ENCODE measurements at regions not wholly inside any gene's neighbourhood (a gene's known extent, or its start where the extent isn't known, plus 50 kb on each side); places are given as distances from the start of the nearest gene placed in this dataset.

- 91 to 92% methylated on average over 1 of the region's 1 CpG for WGBS, 2 donors
- ATAC-seq: no peak
- intact Hi-C loops (cut with DNase I): no loop called here
These were observed 613.6 kb upstream of the KLF4 start for GRCh38 chr9:108103046-108103693.

GRCh38 chr9:108101410-108101809, 611.8 kb upstream of the KLF4 start:
- WGBS, 2 donors: 56 to 61% methylated on average over 1 of the region's 1 CpG
- Histone ChIP-seq H3K9me3 (no peaks in the 10 kb centered on the region), H3K4me1 (peaks cover 0 to 3% (median 0%) of the 10 kb centered on the region in 9 donors), H3K27ac (no peak overlapping the region), H3K4me3 (no peak overlapping the region), H3K36me3 (no peaks in the 10 kb centered on the region), H3K27me3 (no peaks in the 10 kb centered on the region)
- DNase-seq (no peak), ATAC-seq (no peak)
- no peak for TF ChIP-seq CTCF (IDR thresholded peaks at IDR 0.05)
- intact Hi-C loops (cut with DNase I): no loop called here

More at GRCh38 chr9:108103046-108103693, 613.6 kb upstream of the KLF4 start:
- no peaks in the 10 kb centered on the region for H3K27me3 ChIP-seq
- no peaks in the 10 kb centered on the region for H3K36me3 ChIP-seq
- no peak for DNase-seq
- peaks cover 0 to 3% (median 0%) of the 10 kb centered on the region in 9 donors for H3K4me1 ChIP-seq
- H3K27ac ChIP-seq: no peak overlapping the region
- no peaks in the 10 kb centered on the region for H3K9me3 ChIP-seq
- TF ChIP-seq CTCF (IDR thresholded peaks at IDR 0.05): no peak
- H3K4me3 ChIP-seq: no peak overlapping the region

- intact Hi-C loops (cut with DNase I): no loop called here
- Histone ChIP-seq H3K4me1 (peaks cover 0 to 3% (median 0%) of the 10 kb centered on the region in 9 donors), H3K27ac (no peak overlapping the region), H3K9me3 (no peaks in the 10 kb centered on the region), H3K27me3 (no peaks in the 10 kb centered on the region), H3K36me3 (no peaks in the 10 kb centered on the region), H3K4me3 (no peak overlapping the region)
- ATAC-seq (no peak), DNase-seq (no peak)
- TF ChIP-seq CTCF (IDR thresholded peaks at IDR 0.05): no peak
- WGBS, 2 donors: 46 to 63% methylated on average over 6 of the region's 6 CpGs
These were observed 611.0 kb upstream of the KLF4 start for GRCh38 chr9:108100571-108100970.

- WGBS, 2 donors: 80 to 85% methylated on average over 3 of the region's 3 CpGs
- TF ChIP-seq CTCF (IDR thresholded peaks at IDR 0.05): no peak
- H3K4me1 ChIP-seq: peaks cover 0 to 3% (median 0%) of the 10 kb centered on the region in 9 donors
- H3K27ac ChIP-seq: no peak overlapping the region
- intact Hi-C loops (cut with DNase I): loop anchor here in 1 of 10 donors (10.0 kb wide), 1 partner anchor 265 kb away; no protein-coding TSS in a partner anchor
- no peak overlapping the region for H3K4me3 ChIP-seq
- ATAC-seq (no peak), DNase-seq (no peak)
- no peaks in the 10 kb centered on the region for H3K27me3 ChIP-seq
- H3K9me3 ChIP-seq: no peaks in the 10 kb centered on the region
- no peaks in the 10 kb centered on the region for H3K36me3 ChIP-seq
These were observed 610.3 kb upstream of the KLF4 start for GRCh38 chr9:108099854-108100253.

All from heart right ventricle (tissue), 16 donors.